CD4-positive, alpha-beta memory T cell (primary cell): ENCODE measurements at regions not wholly inside any gene's neighbourhood (a gene's known extent, or its start where the extent isn't known, plus 50 kb on each side); places are given as distances from the start of the nearest gene placed in this dataset.

Experiments used
- CTCF ChIA-PET: fragments of 350-600 bp; sonication (Branson Sonifier 250); formaldehyde crosslinking; loops from one replicate; lab custom pipeline; 2021; ENCODE audit warnings: inconsistent platforms; ENCODE audit not compliant: partially characterized antibody; lab: Charles Lee
- POLR2A ChIA-PET: fragments of 350-600 bp; sonication (Branson Sonifier 250); formaldehyde crosslinking; loops from one replicate; lab custom pipeline; 2021; ENCODE audit not compliant: partially characterized antibody; lab: Charles Lee
- DNase-seq, 5 donors: peaks; one replicate each; pipeline versions ENCODE4 v3.0.0 to v3.0.0-alpha.2; 2020 to 2022; ENCODE audit warnings: mixed read lengths in 1 of 5
- H3K27ac ChIP-seq: one replicate; pipeline ENCODE4 v1.7.0; 2013; ENCODE audit warnings: low read depth, low read length
- H3K27me3 ChIP-seq: 2 replicates; pipeline ENCODE4 v1.7.0; 2013; ENCODE audit warnings: mild to moderate bottlenecking, low read length, moderate library complexity; ENCODE audit not compliant: insufficient read depth
- H3K36me3 ChIP-seq: 2 replicates; pipeline ENCODE4 v1.7.0; 2013; ENCODE audit warnings: mild to moderate bottlenecking, low read length, moderate library complexity; ENCODE audit not compliant: insufficient read depth
- H3K4me1 ChIP-seq: 2 replicates; pipeline ENCODE4 v1.7.0; 2013; ENCODE audit warnings: mild to moderate bottlenecking, low read length, moderate library complexity; ENCODE audit not compliant: insufficient read depth
- H3K4me3 ChIP-seq, 2 donors: one replicate each; pipeline ENCODE4 v1.7.0; 2013; ENCODE audit warnings: low read length in 2 of 2, mild to moderate bottlenecking in 1 of 2
- H3K9me3 ChIP-seq, 2 donors: one replicate each; pipeline ENCODE4 v1.7.0; 2013; ENCODE audit warnings: low read length in 2 of 2, control low read depth in 1 of 2; ENCODE audit not compliant: control insufficient read depth in 1 of 2
- H3K27ac Mint-ChIP-seq, 7 donors: one replicate each; pipeline ENCODE4 v1.8.0; 2020 to 2021; ENCODE audit warnings: mixed read lengths in 7 of 7, mild to moderate bottlenecking in 6 of 7, inconsistent platforms in 3 of 7, moderate library complexity in 3 of 7
- H3K27me3 Mint-ChIP-seq, 2 donors: one replicate each; pipeline ENCODE4 v1.8.0; 2020 to 2021; ENCODE audit warnings: mixed read lengths in 2 of 2
- H3K36me3 Mint-ChIP-seq, 2 donors: one replicate each; pipeline ENCODE4 v1.8.0; 2020 to 2021; ENCODE audit warnings: mixed read lengths in 2 of 2, inconsistent platforms in 1 of 2, mild to moderate bottlenecking in 1 of 2
- H3K4me1 Mint-ChIP-seq, 4 donors: one replicate each; pipeline ENCODE4 v1.8.0; 2020 to 2021; ENCODE audit warnings: mixed read lengths in 4 of 4, mild to moderate bottlenecking in 1 of 4
- H3K4me3 Mint-ChIP-seq, 8 donors: one replicate each; pipeline ENCODE4 v1.8.0; 2020 to 2021; ENCODE audit warnings: mixed read lengths in 8 of 8, mild to moderate bottlenecking in 7 of 8, moderate library complexity in 6 of 8, inconsistent platforms in 3 of 8
- H3K9me3 Mint-ChIP-seq, 8 donors: one replicate each; pipeline ENCODE4 v1.8.0; 2020 to 2021; ENCODE audit warnings: mixed read lengths in 8 of 8, mild to moderate bottlenecking in 5 of 8, inconsistent platforms in 3 of 8, moderate library complexity in 1 of 8
- intact Hi-C: fragments of 100-400 bp; cut with micrococcal nuclease; formaldehyde crosslinking; loops from one replicate; pipeline ENCODE4 v1.15.1; 2023

DNA sequence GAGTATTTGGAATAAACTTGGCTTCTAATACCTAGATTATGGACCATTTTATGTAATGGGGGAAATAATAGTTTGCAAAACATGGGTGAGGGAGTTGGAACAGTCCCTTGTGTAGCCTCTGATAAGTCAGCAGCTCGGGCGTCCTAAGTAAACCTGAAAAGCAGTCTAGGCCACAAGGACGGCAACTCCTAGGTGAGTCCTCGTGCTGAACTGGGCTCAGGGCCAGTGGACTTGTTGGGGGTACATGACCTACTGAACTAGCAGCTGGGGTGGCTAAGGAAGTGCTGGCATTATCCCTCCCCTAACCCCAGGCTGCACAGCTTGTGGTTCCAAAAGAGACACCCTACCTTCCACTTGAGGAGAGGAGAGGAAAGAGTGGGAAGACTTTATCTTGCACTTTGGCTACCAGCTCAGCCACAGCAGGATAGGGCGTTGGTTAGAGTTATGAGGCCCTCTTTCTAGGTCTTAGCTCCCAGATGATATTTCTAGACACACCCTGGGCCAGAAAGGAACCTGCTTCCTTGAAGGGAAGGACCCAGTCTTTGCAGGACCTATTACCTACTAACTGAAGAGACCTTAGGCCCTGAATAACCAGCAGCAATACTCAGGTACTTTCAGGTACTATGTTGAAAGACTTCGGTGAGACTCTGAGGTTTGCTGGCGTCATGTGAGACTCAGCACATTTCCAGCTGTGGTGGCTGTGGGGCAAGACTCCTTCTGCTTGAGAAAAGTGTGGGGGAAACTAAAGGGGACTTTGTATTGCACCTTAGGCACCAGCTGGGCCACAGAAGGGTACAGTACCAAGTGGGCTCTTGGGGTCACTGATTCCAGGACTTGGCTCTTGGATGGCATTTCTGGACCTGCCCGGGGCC lies 71.0 kb downstream of the AQP4 start:
- H3K27me3 Mint-ChIP-seq, result no peaks in the 10 kb centered on the region
- H3K4me3 ChIP-seq, result no peak overlapping the region
- H3K36me3 Mint-ChIP-seq, result no peaks in the 10 kb centered on the region
- H3K4me3 Mint-ChIP-seq, result no peak overlapping the region
- CTCF ChIA-PET, result no interaction called here
- H3K9me3 Mint-ChIP-seq, result peaks cover 0 to 23% (median 9%) of the 10 kb centered on the region in 8 donors
- H3K36me3 ChIP-seq, result no peaks in the 10 kb centered on the region
- H3K27me3 ChIP-seq, result no peaks in the 10 kb centered on the region
- H3K4me1 Mint-ChIP-seq, result no peaks in the 10 kb centered on the region
- H3K9me3 ChIP-seq, result no peaks in the 10 kb centered on the region
- POLR2A ChIA-PET, result no interaction called here
- no peaks in the 10 kb centered on the region for H3K4me1 ChIP-seq
- DNase-seq, result no peak
- intact Hi-C loops, result no loop called here
- no peak overlapping the region for H3K27ac Mint-ChIP-seq
- H3K27ac ChIP-seq, result no peak overlapping the region

DNA sequence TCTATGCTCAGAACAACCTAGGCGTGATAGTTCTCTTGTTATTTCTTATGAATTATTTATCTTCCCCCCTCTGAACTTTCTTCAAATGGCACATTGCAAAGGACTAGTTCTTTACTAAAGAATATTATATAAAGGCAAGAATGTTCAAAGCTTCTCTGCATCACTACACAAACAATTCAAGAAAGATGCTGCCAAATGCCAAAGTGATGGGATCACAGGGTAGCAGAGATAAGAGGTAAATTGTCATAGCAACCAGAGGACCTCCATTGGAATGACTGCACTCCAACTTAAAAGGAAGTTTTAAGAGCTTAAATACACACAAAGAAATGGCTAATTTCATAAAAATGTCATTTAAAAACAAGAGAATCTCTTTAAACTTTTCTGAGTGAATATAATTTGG lies 72.8 kb downstream of the AQP4 start:
- Histone ChIP-seq H3K36me3 (no peaks in the 10 kb centered on the region), H3K27ac (no peak overlapping the region), H3K27me3 (no peaks in the 10 kb centered on the region), H3K4me1 (no peaks in the 10 kb centered on the region), H3K9me3 (no peaks in the 10 kb centered on the region), H3K4me3 (no peak overlapping the region)
- Mint-ChIP-seq H3K4me1 (no peaks in the 10 kb centered on the region), H3K4me3 (no peak overlapping the region), H3K9me3 (peaks cover 0 to 6% (median under 1%) of the 10 kb centered on the region in 8 donors), H3K27me3 (no peaks in the 10 kb centered on the region), H3K36me3 (no peaks in the 10 kb centered on the region), H3K27ac (no peak overlapping the region)
- intact Hi-C loops, result no loop called here
- DNase-seq, result no peak
- CTCF ChIA-PET, result no interaction called here
- POLR2A ChIA-PET, result no interaction called here

DNA sequence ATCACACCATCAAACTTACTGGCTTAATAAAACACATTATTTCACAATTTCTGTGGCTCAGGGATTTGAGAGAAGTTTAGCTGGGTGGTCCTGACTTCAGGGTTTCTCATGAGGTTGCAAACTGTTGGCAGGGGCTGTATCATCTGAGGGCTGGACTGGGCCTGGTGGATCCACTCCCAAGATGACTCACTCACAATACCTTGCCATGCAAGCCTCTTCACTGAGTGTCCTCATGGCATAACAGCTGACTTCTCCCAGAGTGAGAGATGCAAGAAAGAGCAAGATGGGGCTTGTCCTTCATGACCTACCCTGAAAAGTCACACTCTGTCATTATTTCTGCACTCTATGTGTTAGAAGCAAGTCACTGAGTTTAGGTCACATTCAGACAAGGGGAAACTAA lies 73.8 kb downstream of the AQP4 start:
- POLR2A ChIA-PET, result no interaction called here
- Mint-ChIP-seq H3K4me1 (no peaks in the 10 kb centered on the region), H3K36me3 (no peaks in the 10 kb centered on the region)

DNA sequence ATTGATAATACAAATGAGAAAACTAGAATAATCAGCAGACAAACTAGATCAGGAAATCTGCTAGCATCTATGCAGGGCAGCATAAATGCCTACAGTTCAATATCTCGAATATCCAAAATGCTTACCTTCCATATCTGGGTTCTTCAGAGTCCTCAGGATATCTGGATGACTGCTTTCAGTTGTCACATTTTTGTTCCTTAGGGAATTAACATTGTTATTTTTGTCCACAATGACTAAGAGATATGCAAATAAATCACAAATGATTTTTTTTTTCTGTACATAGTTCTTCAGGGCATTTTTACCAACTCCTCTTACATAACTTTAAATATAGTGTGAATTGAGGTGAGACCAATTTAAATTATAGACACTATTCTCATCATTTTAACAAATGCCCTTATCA lies 80.9 kb downstream of the AQP4 start:
- DNase-seq, result no peak
- no peak overlapping the region for H3K27ac ChIP-seq
- POLR2A ChIA-PET, result interaction anchor here (0.7 kb wide), 1 partner anchor 25 kb away, joined by 3 read pairs; no protein-coding TSS in a partner anchor
- Mint-ChIP-seq H3K27ac (no peak overlapping the region), H3K36me3 (no peaks in the 10 kb centered on the region), H3K27me3 (no peaks in the 10 kb centered on the region), H3K4me1 (no peaks in the 10 kb centered on the region), H3K9me3 (peaks cover 0 to 6% (median 1%) of the 10 kb centered on the region in 8 donors), H3K4me3 (no peak overlapping the region)
- intact Hi-C loops, result no loop called here
- no peak overlapping the region for H3K4me3 ChIP-seq
- H3K9me3 ChIP-seq, result no peaks in the 10 kb centered on the region
- no peaks in the 10 kb centered on the region for H3K4me1 ChIP-seq
- no peaks in the 10 kb centered on the region for H3K27me3 ChIP-seq
- CTCF ChIA-PET, result no interaction called here
- no peaks in the 10 kb centered on the region for H3K36me3 ChIP-seq

More for the DNA sequence above, 73.8 kb downstream of the AQP4 start:
- no peak for DNase-seq
- Mint-ChIP-seq H3K9me3 (peaks cover 0 to 4% (median under 1%) of the 10 kb centered on the region in 8 donors), H3K4me3 (no peak overlapping the region), H3K27me3 (no peaks in the 10 kb centered on the region), H3K27ac (no peak overlapping the region)
- Histone ChIP-seq H3K4me1 (no peaks in the 10 kb centered on the region), H3K27ac (no peak overlapping the region), H3K4me3 (no peak overlapping the region), H3K9me3 (no peaks in the 10 kb centered on the region), H3K27me3 (no peaks in the 10 kb centered on the region), H3K36me3 (no peaks in the 10 kb centered on the region)
- CTCF ChIA-PET, result no interaction called here
- intact Hi-C loops, result no loop called here

GRCh38 chr18:26783170-26783569 lies 82.3 kb downstream of the AQP4 start:
- Histone ChIP-seq H3K27ac (no peak overlapping the region), H3K4me3 (no peak overlapping the region), H3K27me3 (no peaks in the 10 kb centered on the region), H3K9me3 (no peaks in the 10 kb centered on the region), H3K4me1 (no peaks in the 10 kb centered on the region), H3K36me3 (no peaks in the 10 kb centered on the region)
- ChIA-PET POLR2A (no interaction called here), CTCF (no interaction called here)
- Mint-ChIP-seq H3K27ac (no peak overlapping the region), H3K27me3 (no peaks in the 10 kb centered on the region), H3K4me3 (no peak overlapping the region), H3K36me3 (no peaks in the 10 kb centered on the region), H3K9me3 (peaks cover 0 to 6% (median 1%) of the 10 kb centered on the region in 8 donors), H3K4me1 (no peaks in the 10 kb centered on the region)
- intact Hi-C loops, result no loop called here
- DNase-seq, result no peak

GRCh38 chr18:26780520-26781325 lies 84.8 kb downstream of the AQP4 start:
- ChIA-PET POLR2A (no interaction called here), CTCF (no interaction called here)
- Mint-ChIP-seq H3K27me3 (no peaks in the 10 kb centered on the region), H3K4me1 (no peaks in the 10 kb centered on the region), H3K27ac (no peak overlapping the region), H3K36me3 (no peaks in the 10 kb centered on the region), H3K9me3 (peaks cover 0 to 6% (median 0%) of the 10 kb centered on the region in 8 donors), H3K4me3 (no peak overlapping the region)
- Histone ChIP-seq H3K4me1 (no peaks in the 10 kb centered on the region), H3K36me3 (no peaks in the 10 kb centered on the region), H3K27ac (no peak overlapping the region), H3K4me3 (no peak overlapping the region), H3K9me3 (no peaks in the 10 kb centered on the region), H3K27me3 (no peaks in the 10 kb centered on the region)
- intact Hi-C loops, result no loop called here
- DNase-seq, result no peak

- ChIA-PET CTCF (no interaction called here), POLR2A (no interaction called here)
- H3K4me3 ChIP-seq, result no peak overlapping the region
- H3K27ac Mint-ChIP-seq, result no peak overlapping the region
- no peaks in the 10 kb centered on the region for H3K36me3 ChIP-seq
- H3K27me3 ChIP-seq, result no peaks in the 10 kb centered on the region
- H3K36me3 Mint-ChIP-seq, result no peaks in the 10 kb centered on the region
- peaks cover 0 to 8% (median 0%) of the 10 kb centered on the region in 8 donors for H3K9me3 Mint-ChIP-seq
- no peaks in the 10 kb centered on the region for H3K4me1 ChIP-seq
- H3K9me3 ChIP-seq, result no peaks in the 10 kb centered on the region
- no peaks in the 10 kb centered on the region for H3K4me1 Mint-ChIP-seq
- intact Hi-C loops, result no loop called here
- no peak for DNase-seq
- H3K27me3 Mint-ChIP-seq, result no peaks in the 10 kb centered on the region
- no peak overlapping the region for H3K27ac ChIP-seq
- no peak overlapping the region for H3K4me3 Mint-ChIP-seq
Observed at GRCh38 chr18:26778054-26778393, 87.5 kb downstream of the AQP4 start.
